GM10248 (cell line): ENCODE measurements at regions not wholly inside any gene's neighbourhood (a gene's known extent, or its start where the extent isn't known, plus 50 kb on each side); places are given as distances from the start of the nearest gene placed in this dataset.

ENCODE experiments used
- CTCF ChIA-PET: fragments of 300-600 bp; sonication (Branson Sonifier 250); formaldehyde crosslinking; extraction: SDS; loops from one replicate; lab custom pipeline; 2021; ENCODE audit warnings: antibody characterized with exemption; lab: Yijun Ruan, JAX
- POLR2A ChIA-PET: fragments of 350-650 bp; sonication (Branson Sonifier 250); formaldehyde crosslinking; extraction: SDS; loops from one replicate; lab custom pipeline; 2020; ENCODE audit warnings: antibody characterized with exemption; lab: Yijun Ruan, JAX
- DNase-seq: peaks from one replicate; pipeline ENCODE4 v3.0.0; 2012; ENCODE audit errors: extremely low spot score
- TF ChIP-seq, protein P1 (sequence below): IDR thresholded peaks from 2 replicates; pipeline ENCODE4 v1.5.1; 2012; ENCODE audit warnings: mild to moderate bottlenecking, low read depth; ENCODE audit errors: extremely low read depth, missing control alignments, control extremely low read depth

DNA sequence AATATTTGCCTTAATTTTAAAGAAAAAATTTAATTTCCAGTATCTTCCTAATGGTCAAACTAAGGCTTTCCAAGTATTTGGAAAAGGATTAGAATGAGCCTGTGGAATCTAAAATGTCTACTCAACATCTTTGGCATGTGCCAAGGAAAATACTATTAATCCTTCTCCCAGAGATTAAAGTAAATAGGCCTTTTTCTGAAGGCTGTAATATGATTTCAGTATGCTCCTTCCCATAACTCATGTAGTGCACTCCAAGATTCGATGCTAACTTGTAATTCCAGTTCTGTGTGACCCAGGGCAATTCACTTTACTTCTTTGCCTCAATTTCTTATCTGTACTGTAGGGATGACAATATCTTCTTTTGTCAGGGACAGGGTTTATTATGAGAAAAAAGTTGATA is 196.9 kb downstream of the ZIC5 start:
- CTCF ChIA-PET, result interaction anchor here (0.8 kb wide), 1 partner anchor 125 kb away, joined by 4 read pairs; no protein-coding TSS in a partner anchor
- POLR2A ChIA-PET, result no interaction called here
- no peak for DNase-seq
- TF ChIP-seq, protein P1, sequence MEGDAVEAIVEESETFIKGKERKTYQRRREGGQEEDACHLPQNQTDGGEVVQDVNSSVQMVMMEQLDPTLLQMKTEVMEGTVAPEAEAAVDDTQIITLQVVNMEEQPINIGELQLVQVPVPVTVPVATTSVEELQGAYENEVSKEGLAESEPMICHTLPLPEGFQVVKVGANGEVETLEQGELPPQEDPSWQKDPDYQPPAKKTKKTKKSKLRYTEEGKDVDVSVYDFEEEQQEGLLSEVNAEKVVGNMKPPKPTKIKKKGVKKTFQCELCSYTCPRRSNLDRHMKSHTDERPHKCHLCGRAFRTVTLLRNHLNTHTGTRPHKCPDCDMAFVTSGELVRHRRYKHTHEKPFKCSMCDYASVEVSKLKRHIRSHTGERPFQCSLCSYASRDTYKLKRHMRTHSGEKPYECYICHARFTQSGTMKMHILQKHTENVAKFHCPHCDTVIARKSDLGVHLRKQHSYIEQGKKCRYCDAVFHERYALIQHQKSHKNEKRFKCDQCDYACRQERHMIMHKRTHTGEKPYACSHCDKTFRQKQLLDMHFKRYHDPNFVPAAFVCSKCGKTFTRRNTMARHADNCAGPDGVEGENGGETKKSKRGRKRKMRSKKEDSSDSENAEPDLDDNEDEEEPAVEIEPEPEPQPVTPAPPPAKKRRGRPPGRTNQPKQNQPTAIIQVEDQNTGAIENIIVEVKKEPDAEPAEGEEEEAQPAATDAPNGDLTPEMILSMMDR, result no peak

DNA sequence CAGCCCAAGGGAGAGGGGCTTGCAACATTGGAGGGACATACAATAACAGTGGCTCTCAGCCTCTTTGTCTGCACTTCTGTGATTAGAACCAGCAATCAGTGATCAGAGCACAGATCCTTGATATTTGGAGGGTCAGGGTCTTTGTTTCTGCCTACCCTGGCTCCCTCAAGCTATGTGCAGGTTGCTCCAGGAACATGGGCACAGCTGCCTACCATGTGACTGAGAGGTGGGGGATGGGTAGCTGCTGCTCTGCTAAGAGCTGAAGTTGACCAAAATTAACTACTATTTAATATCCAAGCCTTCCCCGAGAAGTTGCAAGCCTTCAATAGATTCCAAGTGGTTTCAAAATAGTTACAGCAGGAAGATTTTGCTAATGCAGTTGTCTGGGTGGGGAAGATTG is 202.6 kb downstream of the ZIC5 start:
- DNase-seq, result no peak
- CTCF ChIA-PET, result no interaction called here
- POLR2A ChIA-PET, result no interaction called here
- TF ChIP-seq, protein P1, result no peak

DNA sequence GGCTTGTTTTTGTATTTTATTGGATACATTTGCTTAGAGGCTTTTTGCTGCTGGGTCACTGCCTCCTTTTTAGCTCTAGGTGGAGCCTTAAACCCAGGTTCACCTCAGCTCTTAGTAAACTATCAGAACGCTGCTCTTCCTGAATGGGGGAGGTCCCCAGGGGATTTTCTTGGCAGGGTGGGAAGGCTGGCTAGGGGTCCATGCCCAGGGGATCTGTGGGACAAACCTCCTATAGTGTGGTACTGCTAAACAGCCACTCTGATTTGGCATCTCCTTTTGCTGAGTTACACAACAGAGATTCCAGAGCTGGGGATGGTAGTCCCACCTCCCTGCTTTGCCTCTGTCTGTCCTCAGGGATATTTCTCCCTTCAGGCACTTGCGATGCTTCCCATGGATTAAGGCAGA is 204.9 kb downstream of the ZIC5 start:
- POLR2A ChIA-PET, result no interaction called here
- no peak for DNase-seq
- TF ChIP-seq, protein P1, result no peak
- CTCF ChIA-PET, result interaction anchor here (1.4 kb wide), 1 partner anchor 149 kb away, joined by 3 read pairs; no protein-coding TSS in a partner anchor

DNA sequence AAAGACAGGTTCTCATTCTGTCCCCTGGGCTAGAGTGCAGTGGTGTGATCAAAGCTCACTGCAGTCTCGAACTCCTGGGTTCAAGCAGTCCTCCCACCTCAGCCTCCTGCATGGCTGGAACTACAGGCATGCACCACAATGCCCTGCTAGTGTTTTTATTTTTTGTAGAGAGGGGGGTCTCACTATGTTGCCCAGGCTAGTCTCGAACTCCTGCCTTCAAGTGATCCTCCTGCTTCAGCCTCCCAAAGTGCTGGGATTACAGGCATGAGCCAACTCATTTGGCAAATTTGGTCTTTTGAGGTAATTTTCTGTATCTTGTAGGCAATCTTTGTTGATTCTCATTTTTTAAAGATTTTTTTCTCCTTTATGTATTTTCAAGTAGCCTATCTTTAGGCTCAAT is 205.7 kb downstream of the ZIC5 start:
- DNase-seq, result no peak
- POLR2A ChIA-PET, result no interaction called here
- TF ChIP-seq, protein P1, result no peak
- CTCF ChIA-PET, result no interaction called here

DNA sequence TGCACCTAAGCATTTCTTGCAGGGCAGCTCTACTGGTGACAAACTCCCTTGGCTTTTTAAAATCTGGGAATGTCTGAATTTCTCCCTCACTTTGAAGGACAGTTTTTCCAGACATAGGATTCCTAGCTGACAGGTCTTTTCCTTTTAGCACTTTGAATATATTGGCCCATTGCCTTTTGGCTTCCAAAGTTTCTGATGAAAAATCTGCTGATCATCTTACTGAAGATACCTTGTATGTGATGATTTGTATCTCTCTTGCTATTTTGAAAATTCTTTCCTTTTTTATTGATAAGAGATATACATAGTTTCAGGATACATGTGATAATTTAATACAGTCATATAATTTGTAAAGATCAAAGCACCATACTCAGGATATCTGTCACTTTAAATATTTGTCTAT is 211.1 kb downstream of the ZIC5 start:
- ChIA-PET CTCF (interaction anchor here (1.4 kb wide), 1 partner anchor 18 kb away, joined by 3 read pairs; no protein-coding TSS in a partner anchor), POLR2A (no interaction called here)
- no peak for DNase-seq
- TF ChIP-seq, protein P1, result no peak

DNA sequence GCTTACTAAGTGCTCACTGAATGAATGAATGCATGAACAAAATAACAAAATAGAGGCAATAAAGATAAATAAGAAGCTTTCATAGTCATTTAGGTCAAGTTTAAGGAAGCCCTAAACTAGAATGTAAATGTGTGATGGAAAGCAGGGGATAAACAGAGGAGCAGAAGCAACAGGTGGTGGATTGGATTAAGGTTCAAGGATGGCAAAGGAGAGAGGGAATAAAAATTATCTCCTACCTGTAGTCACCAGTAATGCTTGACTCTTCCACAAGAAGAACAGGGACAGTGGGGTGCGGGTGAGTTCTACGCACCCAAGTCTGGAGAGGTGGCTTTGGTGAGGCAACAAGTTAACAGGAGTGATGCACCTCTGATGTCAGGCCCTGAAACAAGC is 212.4 kb downstream of the ZIC5 start:
- TF ChIP-seq, protein P1, result no peak
- CTCF ChIA-PET, result interaction anchor here (1.4 to 1.9 kb wide), 2 partner anchors 12 to 19 kb away, joined by 3 to 5 read pairs; no protein-coding TSS in a partner anchor
- no peak for DNase-seq
- POLR2A ChIA-PET, result no interaction called here
